HG02943 (cell line): ENCODE measurements at regions not wholly inside any gene's neighbourhood (a gene's known extent, or its start where the extent isn't known, plus 50 kb on each side); places are given as distances from the start of the nearest gene placed in this dataset.

Experiments used
- ATAC-seq: cut with Tn5 transposase; IDR thresholded peaks from one replicate; pipeline ENCODE4 v1.9.1; 2021; ENCODE audit warnings: mild to moderate bottlenecking, low read depth, moderate library complexity; ENCODE audit not compliant: unreplicated experiment

- ATAC-seq, result no peak
These were observed 331.6 kb downstream of the KCNS3 start for GRCh38 chr2:18209934-18210639.

- ATAC-seq, result no peak
These were observed 330.5 kb downstream of the KCNS3 start for GRCh38 chr2:18208956-18209355.

GRCh38 chr2:18200771-18201170 is 322.3 kb downstream of the KCNS3 start:
- no peak for ATAC-seq

GRCh38 chr2:18198677-18199076 is 320.2 kb downstream of the KCNS3 start:
- no peak for ATAC-seq

GRCh38 chr2:18194161-18194560 is 315.7 kb downstream of the KCNS3 start:
- ATAC-seq, result no peak

- ATAC-seq, result no peak
These were observed 308.5 kb downstream of the KCNS3 start for GRCh38 chr2:18186816-18187613.

GRCh38 chr2:18182861-18183260 is 304.4 kb downstream of the KCNS3 start:
- no peak for ATAC-seq

GRCh38 chr2:18180912-18181311 is 302.4 kb downstream of the KCNS3 start:
- ATAC-seq, result no peak

- ATAC-seq, result no peak
These were observed 301.7 kb downstream of the KCNS3 start for GRCh38 chr2:18180031-18180610.

GRCh38 chr2:18178736-18179349 is 300.4 kb downstream of the KCNS3 start:
- peak; percentile 94 for ATAC-seq

- ATAC-seq, result no peak
These were observed 298.3 kb downstream of the KCNS3 start for GRCh38 chr2:18176679-18177215.

- ATAC-seq, result no peak
These were observed 294.1 kb downstream of the KCNS3 start for GRCh38 chr2:18172607-18173006.

- no peak for ATAC-seq
These were observed 293.0 kb downstream of the KCNS3 start for GRCh38 chr2:18171191-18172139.

- ATAC-seq, result no peak
These were observed 292.2 kb downstream of the KCNS3 start for GRCh38 chr2:18170642-18171041.

GRCh38 chr2:18169893-18170175 is 291.4 kb downstream of the KCNS3 start:
- ATAC-seq, result no peak

GRCh38 chr2:18169121-18169892 is 290.8 kb downstream of the KCNS3 start:
- no peak for ATAC-seq

- ATAC-seq, result no peak
These were observed 289.4 kb downstream of the KCNS3 start for GRCh38 chr2:18167871-18168270.

- ATAC-seq, result no peak
These were observed 283.2 kb downstream of the KCNS3 start for GRCh38 chr2:18161681-18162080.

- ATAC-seq, result no peak
These were observed 281.4 kb downstream of the KCNS3 start for GRCh38 chr2:18159896-18160295.
